Smooth muscle cell (in vitro differentiated cells): ENCODE measurements at regions not wholly inside any gene's neighbourhood (a gene's known extent, or its start where the extent isn't known, plus 50 kb on each side); places are given as distances from the start of the nearest gene placed in this dataset.

Experiments used
- DNase-seq: peaks from one replicate; lab custom pipeline; 2025; ENCODE audit not compliant: unreplicated experiment; lab: John Stamatoyannopoulos, UW
- H2AFZ ChIP-seq: fragments of 200-600 bp; sonication (generic); 2 replicates; pipeline ENCODE4 v1.6.0; 2016; ENCODE audit warnings: antibody characterized with exemption, low read depth, mild to moderate bottlenecking
- H3F3A ChIP-seq: fragments of 200-600 bp; sonication (generic); 2 replicates; pipeline ENCODE4 v1.6.0; 2017; ENCODE audit warnings: antibody characterized with exemption, low read depth
- H3K27ac ChIP-seq: fragments of 200-600 bp; sonication (generic); 2 replicates; pipeline ENCODE4 v1.5.1; 2016; ENCODE audit warnings: low read depth, mild to moderate bottlenecking
- H3K27me3 ChIP-seq: fragments of 200-600 bp; sonication (generic); 2 replicates; pipeline ENCODE4 v1.6.1; 2016; ENCODE audit warnings: low read depth, mild to moderate bottlenecking
- H3K36me3 ChIP-seq: fragments of 200-600 bp; sonication (generic); 2 replicates; pipeline ENCODE4 v1.5.1; 2016; ENCODE audit warnings: low read depth
- H3K4me1 ChIP-seq: fragments of 200-600 bp; sonication (generic); 2 replicates; pipeline ENCODE4 v1.5.1; 2016; ENCODE audit warnings: low read depth
- H3K4me2 ChIP-seq: fragments of 200-600 bp; sonication (generic); 2 replicates; pipeline ENCODE4 v1.6.0; 2016; ENCODE audit warnings: mild to moderate bottlenecking
- H3K4me3 ChIP-seq: fragments of 200-600 bp; sonication (generic); 2 replicates; pipeline ENCODE4 v1.5.1; 2016; ENCODE audit warnings: mild to moderate bottlenecking
- H3K79me2 ChIP-seq: fragments of 200-600 bp; sonication (generic); 2 replicates; pipeline ENCODE4 v1.6.0; 2016; ENCODE audit warnings: low read depth, mild to moderate bottlenecking
- H3K9ac ChIP-seq: fragments of 200-600 bp; sonication (generic); 2 replicates; pipeline ENCODE4 v1.6.0; 2016; ENCODE audit warnings: low read depth
- H3K9me3 ChIP-seq: fragments of 200-600 bp; sonication (generic); replicated peaks from 2 replicates; pipeline ENCODE4 v1.5.1; 2016; ENCODE audit warnings: low read depth
- H4K20me1 ChIP-seq: fragments of 200-600 bp; sonication (generic); 2 replicates; pipeline ENCODE4 v1.6.0; 2016; ENCODE audit warnings: low read depth
- CTCF ChIP-seq: fragments of 200-600 bp; sonication (generic); IDR thresholded peaks from 2 replicates; pipeline ENCODE4 v1.5.1; 2017; ENCODE audit warnings: borderline replicate concordance, mild to moderate bottlenecking, antibody characterized with exemption; ENCODE audit not compliant: insufficient read depth, poor library complexity, severe bottlenecking
- WGBS: methylation state at CpG from one replicate; pipeline ENCODE4 v1.1.7; 2016; ENCODE audit warnings: low lambda C conversion rate; 5-methylcytosine and 5-hydroxymethylcytosine counted together

- no peak for TF ChIP-seq CTCF
- no peak overlapping the region for H3K9ac ChIP-seq
- H3K79me2 ChIP-seq, result no peaks in the 10 kb centered on the region
- peaks cover 9% of the 10 kb centered on the region for H3K36me3 ChIP-seq
- H3K9me3 ChIP-seq, result peaks cover 16% of the 10 kb centered on the region
- no peaks in the 10 kb centered on the region for H3F3A ChIP-seq
- no peaks in the 10 kb centered on the region for H3K27me3 ChIP-seq
- 59% methylated on average over 8 of the region's 8 CpGs for WGBS
- H2AFZ ChIP-seq, result no peak overlapping the region
- H3K4me2 ChIP-seq, result no peak overlapping the region
- H3K4me3 ChIP-seq, result no peak overlapping the region
- DNase-seq, result no peak
- H3K27ac ChIP-seq, result no peak overlapping the region
- H4K20me1 ChIP-seq, result no peaks in the 10 kb centered on the region
- H3K4me1 ChIP-seq, result no peaks in the 10 kb centered on the region
Observed at GRCh38 chr6:148671085-148671484, 75.7 kb upstream of the UST start.

- Histone ChIP-seq H3K27ac (no peak overlapping the region), H3K27me3 (no peaks in the 10 kb centered on the region), H3K4me2 (no peak overlapping the region), H4K20me1 (no peaks in the 10 kb centered on the region), H3F3A (no peaks in the 10 kb centered on the region), H2AFZ (no peak overlapping the region), H3K9me3 (peaks cover 13% of the 10 kb centered on the region), H3K4me3 (no peak overlapping the region), H3K36me3 (peaks cover 6% of the 10 kb centered on the region), H3K79me2 (no peaks in the 10 kb centered on the region), H3K9ac (no peak overlapping the region), H3K4me1 (no peaks in the 10 kb centered on the region)
- TF ChIP-seq CTCF, result no peak
- no peak for DNase-seq
Observed at GRCh38 chr6:148671952-148672351, 74.9 kb upstream of the UST start.

- H3K4me3 ChIP-seq, result no peak overlapping the region
- no peaks in the 10 kb centered on the region for H3K36me3 ChIP-seq
- H3K79me2 ChIP-seq, result no peaks in the 10 kb centered on the region
- H3K27me3 ChIP-seq, result no peaks in the 10 kb centered on the region
- no peaks in the 10 kb centered on the region for H3K4me1 ChIP-seq
- H3F3A ChIP-seq, result no peaks in the 10 kb centered on the region
- no peak overlapping the region for H3K27ac ChIP-seq
- H2AFZ ChIP-seq, result no peak overlapping the region
- no peak for DNase-seq
- no peak overlapping the region for H3K9ac ChIP-seq
- H4K20me1 ChIP-seq, result no peaks in the 10 kb centered on the region
- peaks cover 5% of the 10 kb centered on the region for H3K9me3 ChIP-seq
- H3K4me2 ChIP-seq, result no peak overlapping the region
- 95% methylated on average over 1 of the region's 1 CpG for WGBS
- no peak for TF ChIP-seq CTCF
Observed at GRCh38 chr6:148674306-148674705, 72.5 kb upstream of the UST start.

GRCh38 chr6:148677594-148678476 is 69.0 kb upstream of the UST start:
- no peak for TF ChIP-seq CTCF
- Histone ChIP-seq H4K20me1 (no peaks in the 10 kb centered on the region), H3K9ac (no peak overlapping the region), H3K79me2 (no peaks in the 10 kb centered on the region), H3K4me1 (no peaks in the 10 kb centered on the region), H3K36me3 (no peaks in the 10 kb centered on the region), H3F3A (no peaks in the 10 kb centered on the region), H3K27me3 (no peaks in the 10 kb centered on the region), H2AFZ (no peak overlapping the region), H3K9me3 (no peaks in the 10 kb centered on the region), H3K4me2 (no peak overlapping the region), H3K27ac (no peak overlapping the region), H3K4me3 (no peak overlapping the region)
- WGBS, result 95% methylated on average over 8 of the region's 8 CpGs
- no peak for DNase-seq
